ENCODE measurements at regions not wholly inside any gene's neighbourhood (a gene's known extent, or its start where the extent isn't known, plus 50 kb on each side); places are given as distances from the start of the nearest gene placed in this dataset.

DNA sequence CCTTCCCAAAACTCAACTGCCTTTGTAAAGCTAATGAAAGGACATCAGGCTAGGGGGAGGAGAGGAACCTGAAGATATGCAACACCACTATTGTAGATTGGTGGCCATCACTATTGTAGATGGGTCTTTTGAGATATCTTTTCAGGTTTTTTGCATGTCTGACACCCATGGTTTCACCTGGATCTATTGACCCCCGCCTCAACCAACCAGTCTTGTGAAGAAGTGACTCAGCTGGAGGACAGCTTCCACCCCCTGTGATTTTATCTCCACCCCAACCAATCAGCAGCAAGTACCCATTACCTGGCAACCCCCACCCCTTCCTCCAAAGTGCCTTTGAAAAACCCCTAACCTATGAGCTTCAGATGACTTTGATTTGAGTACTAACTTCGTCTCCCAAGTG, 382.6 kb upstream of the GOT2 start:
- H3K9me3 ChIP-seq (ENCODE audit: insufficient read depth, low read length), result no peaks in the 10 kb centered on the region
- no peak overlapping the region for H2AFZ ChIP-seq (ENCODE audit: low read depth, low read length, severe bottlenecking)

DNA sequence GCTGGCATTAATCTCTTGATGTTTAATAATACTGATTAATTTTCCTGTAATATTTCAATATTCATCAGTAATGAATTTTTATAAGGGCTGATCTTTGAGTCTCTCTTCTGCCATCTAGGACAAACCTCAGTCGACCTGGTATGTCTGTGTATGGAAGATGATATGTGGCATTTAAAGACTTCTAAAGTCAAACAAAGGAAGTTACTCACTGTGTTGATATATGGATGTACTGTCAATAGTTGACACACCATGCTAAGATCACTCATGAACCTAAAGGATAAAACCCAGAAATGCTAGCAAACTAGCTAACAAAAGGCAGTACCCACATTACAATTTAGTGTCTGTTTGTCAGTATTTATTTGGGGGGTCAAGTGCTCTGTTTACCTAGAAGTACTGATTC, 380.7 kb upstream of the GOT2 start:
- Histone ChIP-seq H3K27me3 (ENCODE audit: low read length) (no peaks in the 10 kb centered on the region), H3K4me2 (ENCODE audit: low read depth, low read length, poor library complexity, severe bottlenecking) (no peak overlapping the region), H3K9me2 (replicated peaks; ENCODE audit: insufficient read depth, low read length) (no peaks in the 10 kb centered on the region), H3K4me3 (ENCODE audit: insufficient read depth, low read length, poor library complexity, severe bottlenecking) (no peak overlapping the region), H3K9me3 (ENCODE audit: insufficient read depth, low read length) (no peaks in the 10 kb centered on the region), H3K36me3 (ENCODE audit: low read length) (no peaks in the 10 kb centered on the region), H3K9ac (ENCODE audit: low read length) (no peak overlapping the region), H4K20me1 (ENCODE audit: low read depth, low read length) (no peaks in the 10 kb centered on the region), H3K79me2 (ENCODE audit: insufficient read depth, low read length) (no peaks in the 10 kb centered on the region), H3K27ac (ENCODE audit: low read depth, low read length) (no peak overlapping the region), H3F3A (ENCODE audit: insufficient read depth) (no peaks in the 10 kb centered on the region), H2AFZ (ENCODE audit: low read depth, low read length, severe bottlenecking) (no peak overlapping the region)
- TF ChIP-seq, protein P1, sequence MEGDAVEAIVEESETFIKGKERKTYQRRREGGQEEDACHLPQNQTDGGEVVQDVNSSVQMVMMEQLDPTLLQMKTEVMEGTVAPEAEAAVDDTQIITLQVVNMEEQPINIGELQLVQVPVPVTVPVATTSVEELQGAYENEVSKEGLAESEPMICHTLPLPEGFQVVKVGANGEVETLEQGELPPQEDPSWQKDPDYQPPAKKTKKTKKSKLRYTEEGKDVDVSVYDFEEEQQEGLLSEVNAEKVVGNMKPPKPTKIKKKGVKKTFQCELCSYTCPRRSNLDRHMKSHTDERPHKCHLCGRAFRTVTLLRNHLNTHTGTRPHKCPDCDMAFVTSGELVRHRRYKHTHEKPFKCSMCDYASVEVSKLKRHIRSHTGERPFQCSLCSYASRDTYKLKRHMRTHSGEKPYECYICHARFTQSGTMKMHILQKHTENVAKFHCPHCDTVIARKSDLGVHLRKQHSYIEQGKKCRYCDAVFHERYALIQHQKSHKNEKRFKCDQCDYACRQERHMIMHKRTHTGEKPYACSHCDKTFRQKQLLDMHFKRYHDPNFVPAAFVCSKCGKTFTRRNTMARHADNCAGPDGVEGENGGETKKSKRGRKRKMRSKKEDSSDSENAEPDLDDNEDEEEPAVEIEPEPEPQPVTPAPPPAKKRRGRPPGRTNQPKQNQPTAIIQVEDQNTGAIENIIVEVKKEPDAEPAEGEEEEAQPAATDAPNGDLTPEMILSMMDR (IDR thresholded peaks at IDR 0.05; ENCODE audit: insufficient read depth, low read length, poor library complexity, severe bottlenecking), result no peak
- no peak for TF ChIP-seq EZH2phosphoT487 (conservative IDR thresholded peaks at IDR 0.05; ENCODE audit: low read length)

More for the DNA sequence above, 382.6 kb upstream of the GOT2 start:
- H3K9ac ChIP-seq (ENCODE audit: low read length), result no peak overlapping the region
- no peak for TF ChIP-seq EZH2phosphoT487 (conservative IDR thresholded peaks at IDR 0.05; ENCODE audit: low read length)
- TF ChIP-seq, protein P1 (IDR thresholded peaks at IDR 0.05; ENCODE audit: insufficient read depth, low read length, poor library complexity, severe bottlenecking), result no peak
- H3K4me3 ChIP-seq (ENCODE audit: insufficient read depth, low read length, poor library complexity, severe bottlenecking), result no peak overlapping the region
- no peaks in the 10 kb centered on the region for H3K79me2 ChIP-seq (ENCODE audit: insufficient read depth, low read length)
- H3K36me3 ChIP-seq (ENCODE audit: low read length), result no peaks in the 10 kb centered on the region
- H3K4me2 ChIP-seq (ENCODE audit: low read depth, low read length, poor library complexity, severe bottlenecking), result no peak overlapping the region
- no peaks in the 10 kb centered on the region for H4K20me1 ChIP-seq (ENCODE audit: low read depth, low read length)
- no peak overlapping the region for H3K27ac ChIP-seq (ENCODE audit: low read depth, low read length)
- H3K27me3 ChIP-seq (ENCODE audit: low read length), result no peaks in the 10 kb centered on the region
- H3F3A ChIP-seq (ENCODE audit: insufficient read depth), result no peaks in the 10 kb centered on the region
- no peaks in the 10 kb centered on the region for H3K9me2 ChIP-seq (replicated peaks; ENCODE audit: insufficient read depth, low read length)

DNA sequence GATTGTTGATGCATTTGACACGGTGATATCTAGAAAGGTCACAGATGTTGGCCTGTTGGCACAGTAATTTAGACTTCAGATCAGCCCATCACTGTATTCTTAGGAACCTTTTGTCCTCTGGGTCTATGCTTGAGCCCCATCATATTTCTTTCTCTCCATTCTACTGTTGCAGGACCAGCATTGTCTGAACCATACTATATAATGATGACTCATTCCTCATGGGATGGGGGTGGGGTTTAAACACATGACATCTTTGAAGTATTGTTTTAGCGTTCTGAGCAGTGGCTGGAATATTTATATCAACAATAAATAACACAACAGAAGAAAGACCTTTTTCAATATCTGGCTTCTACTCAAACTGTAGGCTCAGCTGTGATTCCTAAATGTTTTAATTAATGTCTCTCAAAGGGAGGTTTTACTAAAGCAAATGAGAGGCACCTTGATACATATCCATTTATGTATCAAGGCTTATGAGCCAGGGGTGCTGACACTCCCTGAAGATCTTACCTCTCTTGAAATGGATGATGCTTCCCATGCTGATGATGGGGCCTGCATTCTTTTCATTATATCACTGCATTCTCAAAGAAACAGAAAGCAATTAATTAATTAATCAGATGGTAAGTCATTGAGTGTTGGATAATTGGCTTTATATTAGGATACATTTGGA, 379.0 kb upstream of the GOT2 start:
- Histone ChIP-seq H3K4me3 (ENCODE audit: insufficient read depth, low read length, poor library complexity, severe bottlenecking) (no peak overlapping the region), H3K79me2 (ENCODE audit: insufficient read depth, low read length) (no peaks in the 10 kb centered on the region), H4K20me1 (ENCODE audit: low read depth, low read length) (no peaks in the 10 kb centered on the region), H3K9ac (ENCODE audit: low read length) (no peak overlapping the region), H3F3A (ENCODE audit: insufficient read depth) (no peaks in the 10 kb centered on the region), H3K9me2 (replicated peaks; ENCODE audit: insufficient read depth, low read length) (no peaks in the 10 kb centered on the region), H3K9me3 (ENCODE audit: insufficient read depth, low read length) (no peaks in the 10 kb centered on the region), H3K36me3 (ENCODE audit: low read length) (no peaks in the 10 kb centered on the region), H3K27me3 (ENCODE audit: low read length) (no peaks in the 10 kb centered on the region), H3K4me2 (ENCODE audit: low read depth, low read length, poor library complexity, severe bottlenecking) (no peak overlapping the region), H3K27ac (ENCODE audit: low read depth, low read length) (no peak overlapping the region), H2AFZ (ENCODE audit: low read depth, low read length, severe bottlenecking) (no peak overlapping the region)
- TF ChIP-seq EZH2phosphoT487 (conservative IDR thresholded peaks at IDR 0.05; ENCODE audit: low read length), result no peak
- TF ChIP-seq, protein P1 (IDR thresholded peaks at IDR 0.05; ENCODE audit: insufficient read depth, low read length, poor library complexity, severe bottlenecking), result no peak

All from SU-DHL-6 (cell line).